IMR-90 (cell line): ENCODE measurements at regions not wholly inside any gene's neighbourhood (a gene's known extent, or its start where the extent isn't known, plus 50 kb on each side); places are given as distances from the start of the nearest gene placed in this dataset.

ENCODE experiments used
- ATAC-seq: fragments of 200-7000 bp; cut with Tn5 transposase; 2 replicates; pipeline ENCODE4 v1.9.1; 2020; ENCODE audit warnings: low read depth, mild to moderate bottlenecking, moderate library complexity
- BruUV-seq: library from RNA; stranded (reverse); fragments of 400-500 nt; replicated peaks from 2 replicates; lab custom pipeline; 2021; lab: Mats Ljungman, UMichigan
- CTCF ChIA-PET: fragments of 300-600 bp; formaldehyde crosslinking; extraction: SDS; loops from one replicate; lab custom pipeline; 2021; ENCODE audit warnings: antibody characterized with exemption; lab: Yijun Ruan, JAX
- POLR2A ChIA-PET: fragments of 300-600 bp; sonication (Branson Sonifier 250); formaldehyde crosslinking; loops from one replicate; lab custom pipeline; 2022; ENCODE audit warnings: antibody characterized with exemption; ENCODE audit not compliant: unreplicated experiment; lab: Charles Lee
- DNase-seq: peaks from one replicate; pipeline ENCODE4 v3.0.0; 2013
- H2AFZ ChIP-seq: replicated peaks from 2 replicates; pipeline ENCODE3; 2013; ENCODE audit warnings: low read length, mild to moderate bottlenecking; ENCODE audit not compliant: poor library complexity
- H2AK5ac ChIP-seq: 2 replicates; pipeline ENCODE4 v1.6.1; 2013; ENCODE audit warnings: low read depth, low read length, inconsistent platforms
- H2AK9ac ChIP-seq: replicated peaks from 2 replicates; pipeline ENCODE3; 2013; ENCODE audit warnings: mild to moderate bottlenecking, low read depth, low read length, moderate library complexity; ENCODE audit not compliant: poor library complexity
- H2BK120ac ChIP-seq: 2 replicates; pipeline ENCODE4 v1.6.1; 2013; ENCODE audit warnings: low read depth, low read length, inconsistent platforms
- H2BK15ac ChIP-seq: 3 replicates; pipeline ENCODE4 v1.6.1; 2013; ENCODE audit warnings: low read depth, low read length, inconsistent platforms
- H2BK20ac ChIP-seq: 2 replicates; pipeline ENCODE4 v1.6.1; 2013; ENCODE audit warnings: low read depth, mild to moderate bottlenecking, inconsistent platforms, low read length, moderate library complexity
- H2BK5ac ChIP-seq: 2 replicates; pipeline ENCODE4 v1.6.1; 2013; ENCODE audit warnings: mild to moderate bottlenecking, low read depth, low read length, inconsistent platforms; ENCODE audit not compliant: poor library complexity, severe bottlenecking
- H3K14ac ChIP-seq: replicated peaks from 2 replicates; pipeline ENCODE4 v1.6.1; 2013; ENCODE audit warnings: low read depth, low read length, inconsistent platforms
- H3K18ac ChIP-seq: 2 replicates; pipeline ENCODE4 v1.6.1; 2013; ENCODE audit warnings: low read depth, low read length, control low read depth
- H3K23ac ChIP-seq: 2 replicates; pipeline ENCODE4 v1.6.1; 2013; ENCODE audit warnings: low read depth, low read length, inconsistent platforms
- H3K27ac ChIP-seq: 2 replicates; pipeline ENCODE4 v1.5.1; 2013; ENCODE audit warnings: mild to moderate bottlenecking, control low read depth, low read length; ENCODE audit not compliant: insufficient read depth
- H3K27me3 ChIP-seq: 2 replicates; pipeline ENCODE4 v1.6.1; 2013; ENCODE audit warnings: low read length; ENCODE audit not compliant: control insufficient read depth, insufficient read depth
- H3K36me3 ChIP-seq: 2 replicates; pipeline ENCODE4 v1.6.1; 2013; ENCODE audit warnings: low read length, mixed read lengths; ENCODE audit not compliant: control insufficient read depth, insufficient read depth
- H3K4ac ChIP-seq: 2 replicates; pipeline ENCODE4 v1.6.1; 2013; ENCODE audit warnings: low read depth, low read length, inconsistent platforms
- H3K4me1 ChIP-seq: 2 replicates; pipeline ENCODE4 v1.6.1; 2013; ENCODE audit warnings: low read length, mixed read lengths; ENCODE audit not compliant: control insufficient read depth, insufficient read depth
- H3K4me2 ChIP-seq: 2 replicates; pipeline ENCODE4 v1.6.1; 2013; ENCODE audit warnings: low read depth, mild to moderate bottlenecking, control low read depth, low read length, moderate library complexity
- H3K4me3 ChIP-seq: 2 replicates; pipeline ENCODE4 v1.5.1; 2013; ENCODE audit warnings: low read depth, mild to moderate bottlenecking, control low read depth, low read length, moderate library complexity; ENCODE audit not compliant: insufficient read depth
- H3K56ac ChIP-seq: 2 replicates; pipeline ENCODE4 v1.6.1; 2013; ENCODE audit warnings: low read length, inconsistent platforms; ENCODE audit not compliant: insufficient read depth; ENCODE audit errors: extremely low read depth
- H3K79me1 ChIP-seq, 2 experiments: 2 replicates each; pipeline ENCODE4 v1.6.1; 2013; ENCODE audit warnings: low read length in 2 of 2, inconsistent platforms in 1 of 2, low read depth in 1 of 2
- H3K9ac ChIP-seq: 2 replicates; pipeline ENCODE4 v1.6.1; 2013; ENCODE audit warnings: low read depth, low read length, control low read depth
- H3K9me1 ChIP-seq: 2 replicates; pipeline ENCODE4 v1.6.1; 2013; ENCODE audit warnings: low read length, inconsistent platforms; ENCODE audit not compliant: insufficient read depth
- H3K9me3 ChIP-seq: 2 replicates; pipeline ENCODE4 v1.6.1; 2013; ENCODE audit warnings: low read length; ENCODE audit not compliant: control insufficient read depth, insufficient read depth
- H4K20me1 ChIP-seq: 2 replicates; pipeline ENCODE4 v1.6.1; 2013; ENCODE audit warnings: low read length, inconsistent platforms; ENCODE audit not compliant: insufficient read depth
- H4K5ac ChIP-seq: 2 replicates; pipeline ENCODE4 v1.6.1; 2013; ENCODE audit warnings: mild to moderate bottlenecking, low read depth, low read length, control low read depth
- H4K8ac ChIP-seq, 2 experiments: 2 replicates each; pipeline ENCODE4 v1.6.1; 2013; ENCODE audit warnings: low read depth in 2 of 2, low read length in 2 of 2, control low read depth in 1 of 2, inconsistent platforms in 1 of 2
- H4K91ac ChIP-seq: 2 replicates; pipeline ENCODE4 v1.6.1; 2013; ENCODE audit warnings: low read depth, low read length, inconsistent platforms; ENCODE audit not compliant: insufficient read depth
- BHLHE40 ChIP-seq: fragments of 150-350 bp; IDR thresholded peaks from 2 replicates; pipeline ENCODE4 v1.6.1; 2016; ENCODE audit warnings: mild to moderate bottlenecking, low read depth, low read length
- CEBPB ChIP-seq: IDR thresholded peaks from 2 replicates; pipeline ENCODE4 v1.6.1; 2012; ENCODE audit warnings: low read depth, low read length, improper control_type of control experiment
- CHD1 ChIP-seq: IDR thresholded peaks from 2 replicates; pipeline ENCODE4 v1.6.1; 2012; ENCODE audit warnings: low read depth, low read length, improper control_type of control experiment
- CTCF ChIP-seq: conservative IDR thresholded peaks from 2 replicates; pipeline ENCODE4 v1.5.1; 2012; ENCODE audit warnings: mild to moderate bottlenecking, low read depth, low read length, improper control_type of control experiment
- ELK1 ChIP-seq: fragments of 150-350 bp; IDR thresholded peaks from 2 replicates; pipeline ENCODE4 v1.6.1; 2016; ENCODE audit warnings: low read depth, mild to moderate bottlenecking, low read length, moderate library complexity, borderline replicate concordance
- FOS ChIP-seq: fragments of 150-350 bp; IDR thresholded peaks from 2 replicates; pipeline ENCODE4 v1.6.1; 2016; ENCODE audit warnings: low read depth, low read length
- MXI1 ChIP-seq: IDR thresholded peaks from 2 replicates; pipeline ENCODE4 v1.6.1; 2012; ENCODE audit warnings: low read depth, mild to moderate bottlenecking, low read length, moderate library complexity, borderline replicate concordance
- NFE2L2 ChIP-seq: fragments of 150-350 bp; IDR thresholded peaks from 2 replicates; pipeline ENCODE4 v1.6.1; 2016; ENCODE audit warnings: low read depth, mild to moderate bottlenecking, low read length
- RCOR1 ChIP-seq: IDR thresholded peaks from 2 replicates; pipeline ENCODE4 v1.6.1; 2012; ENCODE audit warnings: mild to moderate bottlenecking, low read length, improper control_type of control experiment; ENCODE audit not compliant: insufficient replicate concordance
- WGBS, 2 experiments: methylation state at CpG; one replicate each; pipeline versions ENCODE4 v1.1.5 to v1.1.7; 2013; ENCODE audit warnings: missing lambda C conversion rate in 2 of 2; ENCODE audit not compliant: insufficient read length in 1 of 2; ENCODE audit errors: extremely low coverage in 2 of 2; 5-methylcytosine and 5-hydroxymethylcytosine counted together
- dilution Hi-C: fragments of 300-500 bp; cut with HindIII; formaldehyde crosslinking; loops from one replicate; pipeline ENCODE4 v1.14.3; 2018; ENCODE audit warnings: low sequenced_read_pairs; ENCODE audit not compliant: unreplicated experiment
- in situ Hi-C: fragments of 300-500 bp; cut with MboI; formaldehyde crosslinking; loops from 3 replicates; pipeline ENCODE4 v1.14.3; 2019; ENCODE audit warnings: low sequenced_read_pairs, inconsistent platforms, mixed read lengths
- intact Hi-C: fragments of 100-400 bp; cut with micrococcal nuclease; formaldehyde crosslinking; loops from 2 replicates; pipeline ENCODE4 v1.10.0; 2022

- Histone ChIP-seq H3K9ac (no peak overlapping the region), H3K36me3 (no peaks in the 10 kb centered on the region), H3K4me1 (no peaks in the 10 kb centered on the region), H3K23ac (no peak overlapping the region), H4K91ac (no peak overlapping the region), H2BK5ac (no peak overlapping the region), H2BK20ac (no peak overlapping the region), H3K14ac (no peak overlapping the region), H2BK120ac (no peak overlapping the region), H3K9me3 (peaks cover 28% of the 10 kb centered on the region; the same call in 1 of the 2 replicates), H2AFZ (no peak overlapping the region), H2AK5ac (no peak overlapping the region), H3K4me3 (no peak overlapping the region), H3K4me2 (no peak overlapping the region), H3K27me3 (no peaks in the 10 kb centered on the region), H3K27ac (no peak overlapping the region), H3K9me1 (no peaks in the 10 kb centered on the region), H2AK9ac (no peak overlapping the region), H3K56ac (no peak overlapping the region), H4K5ac (no peak overlapping the region), H2BK15ac (no peak overlapping the region), H3K18ac (no peak overlapping the region), H4K20me1 (no peaks in the 10 kb centered on the region), H4K8ac (no peak overlapping the region), H3K4ac (no peak overlapping the region), H3K79me1 (no peaks in the 10 kb centered on the region)
- DNase-seq (no peak), ATAC-seq (no peak)
- intact Hi-C loops (no loop called here), dilution Hi-C loops (no loop called here), in situ Hi-C loops (no loop called here)
- ChIA-PET CTCF (no interaction called here), POLR2A (no interaction called here)
- WGBS, 2 experiments, result no CpG with 5 or more reads among the region's 3 CpGs
- no TSS peak for BruUV-seq
- TF ChIP-seq NFE2L2 (no peak), FOS (no peak), CEBPB (no peak), CTCF (no peak), CHD1 (no peak), ELK1 (no peak), RCOR1 (no peak), BHLHE40 (no peak), MXI1 (no peak)
Measured at GRCh38 chr10:120208488-120208887, 248.5 kb upstream of the PLPP4 start.
